Islet precursor cell (in vitro differentiated cells): ENCODE measurements at regions not wholly inside any gene's neighbourhood (a gene's known extent, or its start where the extent isn't known, plus 50 kb on each side); places are given as distances from the start of the nearest gene placed in this dataset.

Experiments used
- DNase-seq: peaks from one replicate; pipeline ENCODE4 v3.0.0-alpha.2; 2018

DNA sequence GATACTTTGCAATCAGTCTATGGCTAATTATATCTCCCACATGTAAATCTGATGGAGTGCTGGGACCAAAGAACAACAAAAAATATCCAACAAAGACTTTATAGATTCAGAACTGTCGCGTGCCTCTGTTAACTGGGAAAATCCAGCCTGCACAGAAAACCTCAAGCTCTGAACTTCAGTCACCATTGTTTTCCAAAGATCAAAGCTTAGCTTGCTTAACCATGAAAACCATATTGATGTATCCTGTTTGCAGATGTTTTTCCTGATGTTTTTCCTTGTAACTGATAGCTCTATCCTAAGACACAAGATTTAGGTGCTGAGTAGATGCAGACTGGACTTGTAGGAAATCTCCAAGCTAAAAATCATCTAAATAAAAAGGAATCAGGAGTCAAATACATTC is 163.7 kb downstream of the GXYLT1 start:
- no peak for DNase-seq

DNA sequence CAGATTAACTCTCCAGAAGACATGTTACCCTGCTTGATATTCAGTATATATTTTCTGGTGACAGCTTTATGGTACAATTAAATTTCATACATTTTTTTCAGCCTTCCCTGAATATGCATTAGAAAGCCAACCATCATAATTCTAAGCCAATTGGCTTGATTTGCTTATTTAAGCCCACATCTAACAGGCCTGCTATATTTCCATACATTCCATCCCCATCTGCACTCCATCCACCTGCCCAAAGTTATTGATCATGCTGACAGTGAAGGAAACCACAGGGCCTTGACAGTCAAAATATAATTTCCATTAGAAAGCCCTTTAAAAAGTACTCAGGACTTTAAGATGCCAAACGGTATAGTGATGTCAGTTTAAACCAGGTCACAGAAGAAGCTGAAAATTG is 164.3 kb downstream of the GXYLT1 start:
- DNase-seq: no peak

GRCh38 chr12:41979574-41979973 is 165.1 kb downstream of the GXYLT1 start:
- no peak for DNase-seq

DNA sequence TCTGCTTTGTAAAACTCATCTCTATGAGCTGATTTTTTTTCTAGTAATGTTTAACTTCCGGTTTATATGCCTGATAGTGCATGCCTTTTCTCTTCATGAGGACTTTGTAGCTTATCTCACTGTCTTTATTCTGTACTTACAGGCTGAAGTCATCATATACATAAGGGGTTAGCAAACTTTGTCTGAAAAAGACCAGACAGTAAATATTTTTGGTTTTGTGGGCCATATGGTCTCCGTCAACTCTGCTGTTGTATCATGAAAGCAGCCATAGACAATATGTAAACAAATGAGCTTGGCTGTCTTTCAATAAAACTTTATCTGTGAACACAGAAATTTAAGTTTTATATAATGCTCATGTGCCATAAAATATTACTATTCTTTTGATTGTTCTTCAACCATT is 172.1 kb downstream of the GXYLT1 start:
- no peak for DNase-seq

DNA sequence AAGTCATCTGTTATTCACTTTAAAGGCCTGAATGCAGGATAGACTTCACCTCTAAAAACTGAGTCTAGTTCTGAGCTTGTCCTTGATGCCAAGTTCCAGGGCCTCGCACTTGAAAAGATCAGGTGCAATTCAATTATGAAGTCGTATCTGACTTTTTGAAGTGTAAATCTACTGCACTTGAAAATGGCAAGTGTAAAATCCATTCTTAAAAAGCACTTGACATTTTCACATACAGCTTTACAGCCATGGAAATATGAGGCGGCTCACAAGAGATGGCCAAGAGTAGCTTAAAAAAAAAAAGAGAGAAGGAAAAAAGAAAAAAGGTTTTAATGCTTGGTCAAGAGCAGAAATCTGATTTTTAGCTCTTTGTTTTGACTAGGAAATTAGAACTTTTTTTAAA is 172.5 kb downstream of the GXYLT1 start:
- no peak for DNase-seq

- no peak for DNase-seq
Observed at GRCh38 chr12:41970744-41971143, 173.9 kb downstream of the GXYLT1 start.

DNA sequence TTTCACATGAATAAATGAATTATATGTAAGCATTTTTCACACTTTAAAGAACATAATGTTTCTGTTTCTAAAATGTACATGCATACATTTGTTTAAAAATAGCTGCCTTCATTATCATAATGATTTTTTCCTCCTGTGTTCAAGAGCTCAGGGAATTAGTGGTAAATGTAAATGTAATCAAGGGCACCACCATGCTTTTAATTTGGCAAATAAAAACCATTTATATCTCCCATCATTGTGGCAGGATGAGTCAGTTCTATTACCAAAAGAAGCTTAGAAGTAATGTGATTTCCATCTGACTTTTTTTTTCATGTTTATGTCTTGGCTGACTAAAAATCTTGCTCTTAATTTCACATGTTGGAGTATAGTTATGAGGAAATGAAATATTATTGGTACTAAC is 176.1 kb downstream of the GXYLT1 start:
- no peak for DNase-seq

DNA sequence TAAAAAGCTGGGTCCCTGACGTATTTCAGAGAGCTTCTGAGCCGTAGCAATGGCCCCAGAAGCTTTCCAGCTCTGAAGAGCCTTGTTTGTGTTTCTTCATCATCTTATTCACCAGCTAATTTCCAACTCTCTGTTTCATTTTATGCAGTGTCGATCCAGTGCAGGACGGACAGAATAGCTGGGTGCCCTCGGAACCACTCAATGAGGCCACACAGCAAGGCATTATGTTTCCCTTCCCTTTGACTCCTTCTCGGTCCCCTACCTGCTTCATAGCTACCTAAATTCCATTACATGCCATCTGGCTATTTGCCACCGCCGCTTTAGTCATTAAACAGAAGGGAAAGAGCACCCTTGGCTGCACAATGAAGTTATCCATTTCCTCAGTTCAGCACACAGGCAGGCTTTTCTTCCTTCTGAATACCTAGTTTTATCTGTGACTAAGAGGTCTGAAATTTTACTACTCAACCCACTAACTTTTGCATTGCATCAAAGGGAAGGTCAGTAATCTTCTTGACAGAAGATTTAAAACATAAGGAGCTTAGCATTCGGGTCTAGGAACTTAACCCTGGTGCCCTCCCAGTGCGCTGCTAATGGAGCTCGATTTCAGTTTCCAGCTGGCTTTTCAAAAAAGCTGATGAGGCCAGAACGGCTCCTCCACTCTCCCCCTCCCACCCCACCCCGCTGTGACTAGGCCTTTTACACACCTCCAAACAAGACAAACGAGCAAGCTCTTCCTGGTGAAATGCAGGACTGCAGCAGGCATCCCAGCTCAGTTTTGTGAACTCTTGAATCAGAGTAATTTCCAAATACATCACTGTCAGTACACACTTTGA is 176.8 kb downstream of the GXYLT1 start:
- DNase-seq: peak; percentile 92

DNA sequence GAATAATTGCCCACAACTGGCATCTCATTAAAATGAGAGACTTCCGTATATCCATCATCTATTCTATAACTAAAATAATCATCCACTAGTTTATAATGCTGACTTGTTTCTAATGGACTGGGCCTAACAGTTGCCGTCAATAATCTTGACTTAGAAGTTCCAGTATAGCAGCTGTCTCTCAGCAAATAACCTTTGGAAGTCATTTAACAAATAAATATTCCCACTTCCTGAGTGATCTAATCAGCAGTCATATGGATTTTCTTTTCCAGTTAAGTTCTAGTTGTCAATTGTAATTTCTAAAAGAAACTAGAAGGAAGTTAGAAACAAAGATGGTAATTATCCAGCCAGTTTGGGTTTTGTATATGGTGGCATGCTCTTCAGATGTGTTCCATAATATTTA is 177.8 kb downstream of the GXYLT1 start:
- DNase-seq: no peak

DNA sequence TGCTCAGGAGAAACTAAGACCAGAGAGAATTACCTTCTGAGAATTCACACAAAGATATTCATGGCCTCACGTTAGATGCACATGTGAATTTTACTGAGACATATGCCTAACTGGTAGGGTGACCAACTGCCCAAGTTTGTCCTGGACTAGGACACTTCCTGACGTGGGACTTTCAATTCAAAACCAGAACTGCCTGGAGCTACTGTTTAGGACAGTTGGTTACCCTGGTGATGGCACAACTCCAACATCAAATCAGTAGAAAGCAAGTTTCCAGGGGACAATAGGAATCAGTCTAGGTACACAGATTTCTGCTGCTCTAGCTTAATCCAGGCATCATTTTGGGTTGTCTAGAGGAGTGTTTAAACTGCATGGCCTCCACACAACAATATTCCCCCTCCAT is 178.7 kb downstream of the GXYLT1 start:
- DNase-seq: no peak

DNA sequence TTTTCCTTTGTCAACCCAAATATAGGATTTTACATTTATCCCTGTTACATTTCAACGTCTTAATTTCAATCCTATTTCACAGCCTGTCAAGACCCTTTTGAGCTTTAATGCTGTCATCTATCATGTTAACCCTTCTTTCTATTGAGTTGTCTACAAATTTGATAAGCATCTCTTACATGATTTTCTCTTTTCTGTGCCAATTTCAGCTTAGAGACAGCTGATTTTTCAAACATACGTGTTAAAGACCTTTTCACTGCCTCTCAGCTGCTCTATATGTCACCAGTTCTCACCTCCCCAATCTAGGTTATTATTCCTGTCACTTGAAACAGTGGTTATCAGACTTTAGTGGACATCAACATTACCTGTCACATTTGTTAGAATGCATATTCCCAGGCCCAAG is 181.3 kb downstream of the GXYLT1 start:
- DNase-seq: no peak

GRCh38 chr12:41962171-41962572 is 182.5 kb downstream of the GXYLT1 start:
- DNase-seq: no peak

- DNase-seq: no peak
Observed at GRCh38 chr12:41959271-41959670, 185.4 kb downstream of the GXYLT1 start.

DNA sequence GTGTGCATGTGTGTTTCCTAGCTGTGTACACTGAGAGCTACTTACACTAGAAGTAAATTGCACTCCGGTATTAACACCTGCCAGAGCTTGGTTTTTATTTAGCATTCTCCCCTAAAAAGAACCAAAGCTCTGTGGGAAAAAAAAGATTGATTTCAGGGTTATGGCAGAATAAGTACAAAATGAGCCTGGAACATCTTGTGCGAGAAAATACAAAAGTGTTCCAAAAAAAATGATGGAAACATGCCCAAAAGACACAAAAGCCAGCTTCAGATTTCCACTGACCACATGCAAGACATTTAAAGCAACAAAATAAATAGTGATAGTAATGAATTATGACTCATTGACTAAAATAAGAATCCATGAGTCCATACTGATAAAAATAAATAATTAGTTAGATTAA is 188.3 kb downstream of the GXYLT1 start:
- DNase-seq: no peak

- DNase-seq: no peak
Observed at GRCh38 chr12:41950455-41950854, 194.2 kb downstream of the GXYLT1 start.

DNA sequence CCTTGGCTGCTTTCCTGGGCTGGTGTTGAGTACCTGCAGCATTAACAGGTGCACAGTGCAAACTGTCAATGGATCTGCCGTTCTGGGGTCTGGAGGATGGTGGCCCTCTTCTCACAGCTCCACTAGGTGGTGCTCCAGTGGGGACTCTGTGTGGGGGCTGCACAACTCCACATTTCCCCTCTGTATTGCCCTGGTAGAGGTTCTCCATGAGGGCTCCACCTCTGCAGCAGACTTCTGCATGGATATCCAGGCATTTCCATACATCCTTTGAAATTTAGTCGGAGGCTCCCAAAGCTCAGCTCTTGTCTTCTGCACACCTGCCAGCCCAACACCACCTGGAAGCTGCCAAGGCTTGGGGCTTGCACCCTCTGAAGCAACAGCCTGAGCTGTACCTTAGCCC is 198.6 kb downstream of the GXYLT1 start:
- no peak for DNase-seq

DNA sequence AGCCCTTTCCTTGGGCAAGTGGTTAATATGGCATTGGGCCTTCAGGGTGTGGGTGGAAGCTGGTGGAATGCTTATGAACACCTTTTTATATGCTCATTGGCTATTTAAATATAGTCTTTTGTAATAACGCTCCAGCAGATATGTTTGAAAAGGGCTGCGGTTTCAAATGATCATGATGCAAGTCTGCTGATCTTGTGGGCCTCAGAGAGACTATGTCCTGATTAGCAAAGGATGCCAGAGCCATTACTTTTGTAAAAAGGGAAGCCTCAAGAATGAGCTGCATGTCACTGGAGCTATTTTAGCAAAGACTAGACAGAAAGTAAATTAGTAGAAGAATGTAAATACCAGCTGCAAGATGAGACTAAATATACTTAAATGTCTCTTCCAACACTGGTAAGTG is 200.5 kb downstream of the GXYLT1 start:
- no peak for DNase-seq

GRCh38 chr12:41943671-41944070 is 201.0 kb downstream of the GXYLT1 start:
- no peak for DNase-seq

GRCh38 chr12:41942354-41942753 is 202.3 kb downstream of the GXYLT1 start:
- DNase-seq: no peak

DNA sequence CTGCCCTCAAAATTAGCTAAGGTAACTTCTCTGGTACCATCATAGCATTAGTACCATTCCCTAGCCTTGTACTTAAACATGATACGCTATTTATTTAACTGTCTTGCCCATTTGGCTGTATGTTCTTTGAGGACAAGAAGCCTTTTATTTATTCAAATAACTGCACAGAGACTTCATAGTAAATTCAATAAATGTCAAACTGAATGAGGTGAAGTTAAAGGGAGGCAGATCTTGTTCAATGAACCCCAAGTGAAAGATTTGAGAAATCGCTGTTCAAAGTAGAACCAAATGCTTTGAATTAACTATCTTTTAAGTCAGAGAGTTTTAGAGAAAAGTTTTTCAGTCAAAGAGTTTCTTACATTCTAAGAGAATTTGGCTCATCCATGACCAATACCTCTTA is 203.6 kb downstream of the GXYLT1 start:
- no peak for DNase-seq

DNA sequence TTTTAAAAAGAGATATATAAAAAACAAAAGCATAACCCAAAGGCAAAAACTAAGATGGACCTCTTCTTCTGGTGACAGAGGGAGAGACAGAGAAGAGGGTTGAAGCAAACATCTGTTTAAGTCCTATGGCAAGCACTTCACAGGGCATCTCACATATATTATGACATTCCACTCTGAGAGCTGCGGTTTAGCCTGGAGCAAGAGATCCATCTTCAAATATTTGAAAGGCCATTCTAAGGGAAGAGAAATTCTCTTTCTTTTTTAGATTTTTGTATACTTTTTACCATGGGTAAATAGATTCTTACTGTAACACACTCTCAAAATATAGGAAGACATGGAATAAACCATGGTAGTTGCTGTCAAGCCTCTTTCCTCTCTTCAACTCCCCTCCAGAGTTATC is 204.1 kb downstream of the GXYLT1 start:
- DNase-seq: no peak

DNA sequence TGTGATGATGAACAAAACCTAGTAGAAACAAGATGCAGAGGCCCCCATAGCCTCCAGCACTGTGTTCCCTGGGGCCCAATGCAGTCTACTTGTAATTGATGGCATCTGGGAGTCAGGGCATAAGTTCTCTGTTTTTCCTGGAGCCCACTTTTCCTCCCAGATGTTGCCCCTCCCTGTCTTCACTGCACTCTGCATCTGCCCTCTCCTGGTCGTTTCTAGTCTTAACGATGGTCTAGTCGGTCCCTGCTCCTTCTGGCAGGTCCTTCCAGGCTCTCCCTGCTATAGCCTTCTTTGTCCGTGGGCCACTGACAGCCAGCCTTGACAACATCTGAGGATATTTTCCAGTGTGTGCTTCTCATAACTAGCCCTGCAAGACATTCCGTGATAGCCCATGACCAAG is 208.3 kb downstream of the GXYLT1 start:
- DNase-seq: no peak

DNA sequence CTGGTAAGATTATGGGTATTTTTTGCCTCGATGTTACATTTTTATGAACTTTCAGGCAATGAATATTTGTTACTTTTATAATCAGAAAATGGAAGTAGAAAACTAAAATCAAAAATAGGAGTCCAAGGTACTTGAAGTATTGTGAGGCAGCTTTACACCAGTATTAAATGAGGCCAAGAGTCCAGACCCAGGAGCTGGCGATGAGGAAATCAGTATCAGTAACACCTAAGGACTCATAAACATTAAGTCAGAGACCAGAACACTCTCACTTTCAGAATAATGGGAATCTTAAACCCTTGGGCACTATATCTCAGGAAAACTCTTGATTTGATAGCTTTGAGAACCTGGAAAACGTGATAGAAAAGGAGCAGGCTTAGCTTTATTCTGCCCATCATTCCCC is 208.8 kb downstream of the GXYLT1 start:
- DNase-seq: no peak

GRCh38 chr12:41932470-41932991 is 212.1 kb downstream of the GXYLT1 start:
- DNase-seq: peak; percentile 94

GRCh38 chr12:41930866-41931437 is 213.7 kb downstream of the GXYLT1 start:
- DNase-seq: no peak
